ENCODE measurements at regions not wholly inside any gene's neighbourhood (a gene's known extent, or its start where the extent isn't known, plus 50 kb on each side); places are given as distances from the start of the nearest gene placed in this dataset.
"Not testable (repeated sequence)": the region's sequence is repeated elsewhere in the genome, so short reads cannot be mapped to it uniquely, and the experiment has no call there.

DNA sequence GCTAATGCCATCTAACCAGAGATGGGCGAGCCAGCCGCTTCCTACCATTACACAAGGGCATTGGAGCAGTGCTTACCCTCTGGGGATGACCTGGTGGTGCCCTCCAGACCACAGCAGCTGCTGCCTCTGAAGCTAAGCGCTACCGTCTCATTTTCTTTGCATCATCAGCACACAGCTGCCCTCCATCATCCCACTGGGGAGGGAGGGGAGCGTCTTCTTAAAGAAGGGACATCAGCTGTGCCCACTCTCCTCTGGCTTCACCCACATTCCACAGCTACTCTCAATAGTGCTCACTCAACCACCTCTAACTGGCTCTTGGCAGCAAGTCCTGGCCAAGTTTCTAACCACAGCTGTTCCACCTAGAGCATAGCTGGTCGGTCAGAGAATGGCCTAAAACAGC is 503.4 kb downstream of the NFIB start:
- no peak overlapping the region for H3K27ac Mint-ChIP-seq
- peaks cover 7% of the 10 kb centered on the region for H3K9me3 Mint-ChIP-seq (ENCODE audit: low read depth)
- H3K36me3 Mint-ChIP-seq: no peaks in the 10 kb centered on the region
- no peaks in the 10 kb centered on the region for H3K27me3 Mint-ChIP-seq
- no peaks in the 10 kb centered on the region for H3K4me1 Mint-ChIP-seq (ENCODE audit: low read depth)
- H3K4me3 Mint-ChIP-seq: no peak overlapping the region

DNA sequence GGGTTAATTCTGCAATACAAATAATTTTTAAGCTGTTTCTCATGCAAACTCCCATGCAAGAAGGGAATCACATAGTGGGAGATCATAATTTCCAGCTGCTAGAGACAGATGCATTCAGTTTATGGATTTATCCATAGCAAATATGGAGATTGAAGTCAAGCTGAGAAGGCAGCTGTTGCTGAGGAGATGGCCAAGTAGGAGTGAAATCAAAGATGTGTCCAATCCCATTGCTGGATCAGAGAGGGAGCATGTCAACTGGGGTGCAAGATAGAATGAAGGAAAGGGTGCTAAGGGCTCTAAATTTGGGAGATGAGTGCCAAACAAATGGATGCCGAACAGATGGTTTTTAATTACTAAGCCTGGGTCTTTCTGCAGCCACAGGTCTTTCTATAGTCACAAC is 504.5 kb downstream of the NFIB start:
- Mint-ChIP-seq H3K27me3 (no peaks in the 10 kb centered on the region), H3K27ac (no peak overlapping the region), H3K9me3 (ENCODE audit: low read depth) (peaks cover 7% of the 10 kb centered on the region), H3K4me3 (no peak overlapping the region), H3K36me3 (no peaks in the 10 kb centered on the region), H3K4me1 (ENCODE audit: low read depth) (no peaks in the 10 kb centered on the region)

DNA sequence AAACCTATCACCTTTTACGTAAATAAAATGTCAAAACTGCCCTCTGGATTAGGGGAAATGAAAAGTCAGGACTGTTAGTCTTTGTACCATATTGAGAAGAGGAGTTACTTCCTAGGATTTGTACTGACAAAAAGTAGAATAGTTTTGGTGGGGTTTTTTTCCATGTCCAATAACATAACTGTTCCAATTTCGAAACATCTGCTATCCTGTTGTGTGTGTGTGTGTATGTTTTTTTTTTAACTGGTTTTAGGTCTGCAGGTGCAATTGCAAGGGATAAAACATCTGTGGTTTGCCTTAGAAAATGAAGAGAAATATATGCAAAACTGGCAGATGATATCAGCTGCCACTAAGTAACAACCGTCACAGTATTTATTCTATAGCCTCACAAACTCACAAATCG is 506.8 kb downstream of the NFIB start:
- Mint-ChIP-seq H3K27ac (no peak overlapping the region), H3K4me1 (ENCODE audit: low read depth) (no peaks in the 10 kb centered on the region), H3K9me3 (ENCODE audit: low read depth) (peaks cover 6% of the 10 kb centered on the region), H3K4me3 (no peak overlapping the region), H3K36me3 (no peaks in the 10 kb centered on the region), H3K27me3 (no peaks in the 10 kb centered on the region)

DNA sequence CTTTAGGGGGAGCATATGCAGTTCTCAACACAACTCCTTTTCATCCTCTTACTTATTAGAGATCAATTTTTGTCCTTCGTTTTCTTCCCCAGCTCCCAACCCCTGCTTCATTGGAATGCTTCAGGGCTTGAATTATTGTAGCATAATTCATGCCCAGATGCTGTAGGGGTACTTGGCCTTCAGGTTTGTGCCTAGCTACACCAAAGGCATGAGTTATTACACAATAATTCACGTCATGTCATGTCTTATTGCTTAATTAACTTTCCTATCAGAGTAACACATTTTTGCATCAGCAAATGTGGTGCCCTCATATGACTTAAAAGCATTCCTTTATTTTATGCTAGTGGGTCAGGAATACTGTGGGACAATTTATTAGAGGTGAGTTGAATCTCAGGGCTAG is 507.2 kb downstream of the NFIB start:
- H3K4me3 Mint-ChIP-seq: no peak overlapping the region
- H3K36me3 Mint-ChIP-seq: no peaks in the 10 kb centered on the region
- no peaks in the 10 kb centered on the region for H3K27me3 Mint-ChIP-seq
- H3K27ac Mint-ChIP-seq: no peak overlapping the region
- peaks cover 6% of the 10 kb centered on the region for H3K9me3 Mint-ChIP-seq (ENCODE audit: low read depth)
- no peaks in the 10 kb centered on the region for H3K4me1 Mint-ChIP-seq (ENCODE audit: low read depth)

DNA sequence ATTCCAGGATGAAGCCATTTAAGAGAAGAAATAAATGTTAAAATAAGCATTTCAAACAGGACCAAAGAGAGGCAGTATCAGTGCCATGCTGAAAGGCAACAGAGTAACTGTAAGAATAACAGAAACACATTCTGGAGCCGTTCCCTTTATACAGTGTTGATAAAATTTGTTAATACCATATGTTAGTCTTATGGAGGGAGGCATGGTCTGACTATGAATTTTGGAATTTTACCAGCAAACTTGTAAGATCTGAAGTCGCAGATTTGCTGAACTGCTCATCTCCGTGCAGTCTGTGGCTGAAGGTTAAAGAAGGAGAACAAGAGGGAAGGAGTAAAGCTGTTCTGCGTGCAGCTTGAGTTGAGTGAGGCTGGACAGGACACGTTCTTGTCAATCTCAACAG is 508.4 kb downstream of the NFIB start:
- H3K4me3 Mint-ChIP-seq: no peak overlapping the region
- H3K4me1 Mint-ChIP-seq (ENCODE audit: low read depth): no peaks in the 10 kb centered on the region
- H3K27ac Mint-ChIP-seq: no peak overlapping the region
- no peaks in the 10 kb centered on the region for H3K36me3 Mint-ChIP-seq
- H3K9me3 Mint-ChIP-seq (ENCODE audit: low read depth): peaks cover 6% of the 10 kb centered on the region
- no peaks in the 10 kb centered on the region for H3K27me3 Mint-ChIP-seq

DNA sequence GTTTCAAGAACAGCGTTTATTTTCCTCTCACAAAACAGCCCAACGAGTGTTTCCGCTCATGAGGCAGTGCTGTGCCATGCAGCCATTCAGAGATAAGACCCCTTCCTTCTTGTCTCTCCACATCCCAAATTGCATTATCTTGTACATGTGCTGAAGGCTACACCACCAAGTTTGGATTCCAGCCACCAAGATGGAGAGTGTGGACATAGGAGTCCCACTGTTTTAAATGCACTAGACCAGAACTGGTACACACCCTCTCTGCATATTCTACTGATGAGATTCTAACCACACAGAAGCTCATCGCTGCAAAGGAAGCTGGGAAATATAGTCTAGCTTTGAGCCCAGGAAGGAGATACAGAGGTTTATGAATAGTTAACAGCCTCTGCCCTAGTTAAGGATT is 509.4 kb downstream of the NFIB start:
- no peak overlapping the region for H3K4me3 Mint-ChIP-seq
- H3K36me3 Mint-ChIP-seq: no peaks in the 10 kb centered on the region
- H3K9me3 Mint-ChIP-seq (ENCODE audit: low read depth): peaks cover 5% of the 10 kb centered on the region
- H3K4me1 Mint-ChIP-seq (ENCODE audit: low read depth): no peaks in the 10 kb centered on the region
- no peak overlapping the region for H3K27ac Mint-ChIP-seq
- no peaks in the 10 kb centered on the region for H3K27me3 Mint-ChIP-seq

DNA sequence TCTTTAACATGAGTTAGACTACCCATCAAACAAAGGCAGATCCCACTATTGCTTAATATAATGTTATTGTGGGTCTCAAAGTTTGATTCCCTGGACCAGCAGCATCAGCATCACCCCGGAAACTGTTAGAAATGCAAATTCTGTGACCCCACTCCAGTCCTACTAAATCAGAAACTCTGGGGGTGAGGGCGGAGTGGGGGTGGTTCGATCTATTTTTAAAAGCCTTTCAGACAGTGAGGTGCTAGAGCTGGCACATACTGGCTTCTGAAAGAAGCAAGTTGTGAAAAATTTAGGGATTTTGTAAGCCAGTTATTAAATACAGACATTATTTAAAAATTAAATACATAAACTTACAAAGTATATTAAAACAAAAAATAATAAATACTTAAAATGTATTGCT is 513.2 kb downstream of the NFIB start:
- H3K27me3 Mint-ChIP-seq: no peaks in the 10 kb centered on the region
- H3K36me3 Mint-ChIP-seq: no peaks in the 10 kb centered on the region
- H3K4me3 Mint-ChIP-seq: no peak overlapping the region
- no peak overlapping the region for H3K27ac Mint-ChIP-seq
- peaks cover 3% of the 10 kb centered on the region for H3K9me3 Mint-ChIP-seq (ENCODE audit: low read depth)
- H3K4me1 Mint-ChIP-seq (ENCODE audit: low read depth): no peaks in the 10 kb centered on the region

DNA sequence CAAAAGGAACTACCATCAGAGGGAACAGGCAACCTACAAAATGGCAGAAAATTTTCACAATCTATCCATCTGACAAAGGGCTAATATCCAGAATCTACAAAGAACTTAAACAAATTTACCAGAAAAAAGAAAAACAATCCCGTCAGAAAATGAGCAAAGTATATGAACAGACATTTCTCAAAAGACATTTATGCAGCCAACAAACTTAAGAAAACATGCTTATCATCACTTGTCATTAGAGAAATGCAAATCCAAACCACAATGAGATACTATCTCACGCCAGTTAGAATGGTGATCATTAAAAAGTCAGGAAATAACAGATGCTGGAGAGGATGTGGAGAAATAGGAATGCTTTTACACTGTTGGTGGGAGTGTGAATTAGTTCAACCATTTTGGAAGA is 516.2 kb downstream of the NFIB start:
- H3K27me3 Mint-ChIP-seq, H3K27ac Mint-ChIP-seq: not testable (repeated sequence)

DNA sequence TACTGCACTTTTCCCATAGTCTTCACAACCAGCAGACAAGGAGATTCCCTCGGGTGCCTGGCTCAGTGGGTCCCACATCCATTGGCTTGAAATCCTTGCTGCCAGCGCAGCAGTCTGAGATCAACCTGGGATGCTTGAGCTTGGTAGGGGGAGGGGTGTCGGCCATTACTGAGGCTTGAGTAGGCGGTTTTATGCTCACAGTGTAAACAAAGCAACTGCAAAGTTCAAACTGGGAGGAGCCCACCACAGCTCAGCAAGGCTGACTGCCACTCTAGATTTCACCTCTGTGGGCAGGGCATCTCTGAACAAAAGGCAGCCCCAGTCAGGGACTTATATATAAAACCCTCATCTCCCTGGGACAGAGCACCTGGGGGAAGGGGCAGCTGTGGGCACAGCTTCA is 512.3 kb upstream of the MPDZ start:
- Mint-ChIP-seq H3K27me3 (no peaks in the 10 kb centered on the region), H3K9me3 (ENCODE audit: low read depth) (peaks cover 3% of the 10 kb centered on the region), H3K27ac (no peak overlapping the region), H3K36me3 (no peaks in the 10 kb centered on the region), H3K4me1 (ENCODE audit: low read depth) (no peaks in the 10 kb centered on the region), H3K4me3 (no peak overlapping the region)

More for the DNA sequence above, 516.2 kb downstream of the NFIB start:
- not testable (repeated sequence) for H3K4me1 Mint-ChIP-seq (ENCODE audit: low read depth); H3K36me3 Mint-ChIP-seq; H3K9me3 Mint-ChIP-seq (ENCODE audit: low read depth); H3K4me3 Mint-ChIP-seq

DNA sequence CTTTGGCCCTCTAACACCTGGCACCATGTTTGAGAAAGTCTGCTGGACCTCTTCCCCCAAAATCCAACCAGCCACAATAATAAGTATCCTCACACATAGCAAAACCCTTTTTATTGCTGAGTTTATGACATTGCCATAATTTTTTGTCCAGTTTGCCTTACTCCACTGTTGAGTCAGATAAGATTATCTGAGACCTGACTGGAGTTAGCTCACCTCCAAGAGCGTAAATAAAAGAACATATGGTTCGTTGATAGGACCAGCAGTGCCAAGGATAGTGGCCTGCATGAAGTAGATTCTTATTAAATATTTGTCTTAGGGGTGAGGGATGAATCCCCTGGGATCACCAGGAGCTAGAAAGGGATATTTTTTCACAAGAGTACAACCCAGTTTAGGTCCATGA is 510.6 kb upstream of the MPDZ start:
- Mint-ChIP-seq H3K27ac (no peak overlapping the region), H3K4me1 (ENCODE audit: low read depth) (no peaks in the 10 kb centered on the region), H3K9me3 (ENCODE audit: low read depth) (peaks cover 3% of the 10 kb centered on the region), H3K4me3 (no peak overlapping the region), H3K36me3 (no peaks in the 10 kb centered on the region), H3K27me3 (no peaks in the 10 kb centered on the region)

DNA sequence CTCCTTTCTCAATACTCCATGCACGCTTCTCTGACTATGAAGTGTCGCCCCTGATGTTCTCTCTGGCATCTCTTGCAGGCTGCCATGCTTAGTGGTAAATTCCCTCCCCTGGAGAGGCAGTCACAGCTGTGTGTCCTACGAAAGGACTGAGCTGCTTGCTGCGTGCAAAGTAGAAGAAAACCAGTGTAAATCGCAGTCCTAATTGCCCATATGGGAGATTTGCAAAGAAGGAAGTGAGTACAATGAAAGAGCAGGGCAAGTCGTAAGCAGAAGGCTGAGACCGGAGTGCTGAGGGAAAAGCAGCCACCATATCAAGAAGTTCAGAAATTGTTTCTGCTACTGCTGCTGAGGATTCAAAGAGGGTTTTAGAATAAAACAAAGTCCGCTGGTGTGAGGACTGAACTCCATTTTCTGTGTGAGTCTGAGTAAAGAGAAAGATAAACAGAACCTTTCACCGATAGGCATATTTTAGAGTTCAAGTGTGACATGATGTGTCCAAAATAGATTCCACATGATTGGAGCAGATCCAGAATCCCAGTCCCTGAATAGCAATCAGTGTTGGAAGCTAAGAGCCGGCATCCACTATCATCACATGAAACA is 507.8 kb upstream of the MPDZ start:
- Mint-ChIP-seq H3K36me3 (no peaks in the 10 kb centered on the region), H3K27me3 (no peaks in the 10 kb centered on the region), H3K4me3 (no peak overlapping the region), H3K4me1 (ENCODE audit: low read depth) (no peaks in the 10 kb centered on the region), H3K9me3 (ENCODE audit: low read depth) (peaks cover 3% of the 10 kb centered on the region), H3K27ac (no peak overlapping the region)

DNA sequence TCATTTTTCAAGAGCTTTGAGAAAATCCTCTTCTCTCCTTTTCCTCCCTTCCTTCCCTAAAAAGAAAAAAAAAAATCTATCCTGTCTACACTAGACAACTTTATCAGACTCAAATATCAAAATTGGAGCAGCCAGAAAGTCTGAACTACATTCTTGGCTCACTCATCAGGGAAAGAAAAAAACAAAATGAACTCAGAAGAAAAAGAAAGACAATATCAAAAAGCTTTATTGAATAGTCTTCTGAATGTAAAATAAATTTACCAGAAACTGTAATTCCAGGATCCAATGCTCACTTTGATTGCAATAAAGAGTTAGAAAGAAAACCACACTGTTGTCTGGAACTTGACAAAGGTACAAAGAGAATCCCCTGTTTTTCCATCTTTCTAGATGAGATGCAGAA is 507.2 kb upstream of the MPDZ start:
- Mint-ChIP-seq H3K4me1 (ENCODE audit: low read depth) (no peaks in the 10 kb centered on the region), H3K9me3 (ENCODE audit: low read depth) (peaks cover 3% of the 10 kb centered on the region), H3K27me3 (no peaks in the 10 kb centered on the region), H3K36me3 (no peaks in the 10 kb centered on the region), H3K4me3 (no peak overlapping the region), H3K27ac (no peak overlapping the region)

DNA sequence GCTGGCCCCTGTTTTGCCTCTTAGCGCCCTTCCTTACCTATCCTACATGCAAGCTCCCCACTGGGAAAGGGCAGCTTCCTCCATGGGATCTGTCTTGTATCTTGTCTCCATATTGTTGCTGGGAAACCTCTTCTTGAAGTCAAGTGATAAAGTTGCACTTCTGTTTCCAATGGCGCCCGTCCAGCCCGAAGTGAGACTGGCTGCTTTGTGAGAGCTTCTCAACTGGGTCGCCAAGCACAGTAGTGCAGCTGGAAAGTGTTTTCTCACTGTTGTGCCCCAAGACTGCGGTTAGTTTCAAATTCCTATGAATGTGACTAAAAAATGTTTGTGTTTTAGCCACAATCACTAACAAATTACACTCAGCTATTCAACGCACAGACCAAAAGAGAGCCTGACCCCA is 506.6 kb upstream of the MPDZ start:
- Mint-ChIP-seq H3K36me3 (no peaks in the 10 kb centered on the region), H3K27me3 (no peaks in the 10 kb centered on the region)

DNA sequence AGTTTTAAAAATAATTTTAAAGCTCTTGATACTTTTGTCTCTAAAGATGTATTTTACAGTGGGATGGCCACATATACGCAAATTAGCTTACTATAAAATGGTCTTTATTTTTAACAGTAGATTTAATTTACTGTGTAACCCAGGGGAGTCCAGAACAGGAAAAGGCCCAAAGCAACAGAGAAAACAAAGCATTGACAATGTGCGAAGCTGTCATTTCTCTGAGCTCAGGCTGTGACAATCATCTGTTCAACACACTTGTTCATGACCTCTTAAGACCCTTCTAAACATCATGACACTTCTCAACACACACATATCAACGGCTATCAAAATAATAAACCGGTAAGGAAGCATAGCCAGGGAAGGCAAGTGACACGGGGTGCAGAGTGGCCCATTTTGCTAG is 499.6 kb upstream of the MPDZ start:
- no peak overlapping the region for H3K27ac Mint-ChIP-seq
- no peaks in the 10 kb centered on the region for H3K27me3 Mint-ChIP-seq
- H3K4me1 Mint-ChIP-seq (ENCODE audit: low read depth): no peaks in the 10 kb centered on the region
- no peak overlapping the region for H3K4me3 Mint-ChIP-seq
- H3K36me3 Mint-ChIP-seq: no peaks in the 10 kb centered on the region
- peaks cover 10% of the 10 kb centered on the region for H3K9me3 Mint-ChIP-seq (ENCODE audit: low read depth)

More for the DNA sequence above, 506.6 kb upstream of the MPDZ start:
- Mint-ChIP-seq H3K4me1 (ENCODE audit: low read depth) (no peaks in the 10 kb centered on the region), H3K27ac (no peak overlapping the region), H3K4me3 (no peak overlapping the region), H3K9me3 (ENCODE audit: low read depth) (peaks cover 5% of the 10 kb centered on the region)

DNA sequence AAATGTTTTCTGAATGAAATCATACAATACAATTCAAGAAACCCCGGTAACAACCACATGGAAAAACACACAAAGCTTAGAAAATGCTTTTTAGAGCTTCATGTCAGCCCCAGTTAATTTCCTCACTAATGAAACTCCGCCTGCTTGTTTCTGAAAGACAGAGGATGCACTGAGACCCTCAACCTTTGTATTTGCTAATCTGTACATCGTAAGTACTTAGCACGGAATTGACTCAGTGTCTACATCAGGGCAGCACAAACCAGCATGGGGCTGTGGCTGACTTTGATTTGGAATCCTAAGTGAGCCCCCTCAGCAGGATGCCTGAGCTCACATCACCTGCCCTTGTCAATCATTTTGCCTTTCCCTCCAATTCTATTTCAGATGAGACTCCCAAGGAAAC is 499.1 kb upstream of the MPDZ start:
- H3K27me3 Mint-ChIP-seq: no peaks in the 10 kb centered on the region
- H3K9me3 Mint-ChIP-seq (ENCODE audit: low read depth): peaks cover 11% of the 10 kb centered on the region
- no peak overlapping the region for H3K4me3 Mint-ChIP-seq
- no peak overlapping the region for H3K27ac Mint-ChIP-seq
- no peaks in the 10 kb centered on the region for H3K36me3 Mint-ChIP-seq
- no peaks in the 10 kb centered on the region for H3K4me1 Mint-ChIP-seq (ENCODE audit: low read depth)

DNA sequence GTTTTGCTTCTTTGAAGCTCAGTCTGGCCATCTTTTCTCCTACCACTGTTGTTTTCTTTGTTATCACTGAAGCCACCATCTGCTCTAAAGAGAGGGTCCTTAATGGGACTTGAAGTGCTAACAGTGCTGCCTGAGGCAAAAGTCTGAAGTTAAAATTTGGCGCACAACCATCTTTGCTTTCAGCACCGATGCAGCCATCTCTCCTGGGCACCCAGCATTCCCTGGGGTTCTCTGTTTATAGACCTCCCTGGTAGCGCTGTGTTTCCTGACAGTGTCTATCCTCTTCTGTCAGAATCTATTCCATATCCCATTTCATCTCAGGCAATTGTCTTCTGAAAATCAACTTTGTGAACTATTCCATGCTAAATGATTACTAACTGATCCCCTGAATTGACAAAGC is 491.5 kb upstream of the MPDZ start:
- Mint-ChIP-seq H3K27me3 (no peaks in the 10 kb centered on the region), H3K4me3 (no peak overlapping the region), H3K9me3 (ENCODE audit: low read depth) (peaks cover 7% of the 10 kb centered on the region), H3K4me1 (ENCODE audit: low read depth) (no peaks in the 10 kb centered on the region), H3K27ac (no peak overlapping the region), H3K36me3 (no peaks in the 10 kb centered on the region)
